ENCODE measurements at regions not wholly inside any gene's neighbourhood (a gene's known extent, or its start where the extent isn't known, plus 50 kb on each side); places are given as distances from the start of the nearest gene placed in this dataset.

- no peak for TF ChIP-seq ZNF184 (CRISPR knock-in tag; IDR thresholded peaks at IDR 0.05)
- TF ChIP-seq, protein P1, sequence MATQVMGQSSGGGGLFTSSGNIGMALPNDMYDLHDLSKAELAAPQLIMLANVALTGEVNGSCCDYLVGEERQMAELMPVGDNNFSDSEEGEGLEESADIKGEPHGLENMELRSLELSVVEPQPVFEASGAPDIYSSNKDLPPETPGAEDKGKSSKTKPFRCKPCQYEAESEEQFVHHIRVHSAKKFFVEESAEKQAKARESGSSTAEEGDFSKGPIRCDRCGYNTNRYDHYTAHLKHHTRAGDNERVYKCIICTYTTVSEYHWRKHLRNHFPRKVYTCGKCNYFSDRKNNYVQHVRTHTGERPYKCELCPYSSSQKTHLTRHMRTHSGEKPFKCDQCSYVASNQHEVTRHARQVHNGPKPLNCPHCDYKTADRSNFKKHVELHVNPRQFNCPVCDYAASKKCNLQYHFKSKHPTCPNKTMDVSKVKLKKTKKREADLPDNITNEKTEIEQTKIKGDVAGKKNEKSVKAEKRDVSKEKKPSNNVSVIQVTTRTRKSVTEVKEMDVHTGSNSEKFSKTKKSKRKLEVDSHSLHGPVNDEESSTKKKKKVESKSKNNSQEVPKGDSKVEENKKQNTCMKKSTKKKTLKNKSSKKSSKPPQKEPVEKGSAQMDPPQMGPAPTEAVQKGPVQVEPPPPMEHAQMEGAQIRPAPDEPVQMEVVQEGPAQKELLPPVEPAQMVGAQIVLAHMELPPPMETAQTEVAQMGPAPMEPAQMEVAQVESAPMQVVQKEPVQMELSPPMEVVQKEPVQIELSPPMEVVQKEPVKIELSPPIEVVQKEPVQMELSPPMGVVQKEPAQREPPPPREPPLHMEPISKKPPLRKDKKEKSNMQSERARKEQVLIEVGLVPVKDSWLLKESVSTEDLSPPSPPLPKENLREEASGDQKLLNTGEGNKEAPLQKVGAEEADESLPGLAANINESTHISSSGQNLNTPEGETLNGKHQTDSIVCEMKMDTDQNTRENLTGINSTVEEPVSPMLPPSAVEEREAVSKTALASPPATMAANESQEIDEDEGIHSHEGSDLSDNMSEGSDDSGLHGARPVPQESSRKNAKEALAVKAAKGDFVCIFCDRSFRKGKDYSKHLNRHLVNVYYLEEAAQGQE (IDR thresholded peaks at IDR 0.05; ENCODE audit: borderline replicate concordance), result no peak
- TF ChIP-seq, protein P1 (CRISPR knock-in tag; IDR thresholded peaks at IDR 0.05; ENCODE audit: low read depth), result no peak
- no peak for TF ChIP-seq CTCF (IDR thresholded peaks at IDR 0.05 in 2 of 3, conservative IDR thresholded peaks at IDR 0.05 in 1 of 3; ENCODE audit: insufficient read depth in 2 of 3, low read depth in 1 of 3, low read length in 3 of 3)
Measured at GRCh38 chr3:155236473-155236872, 57.0 kb downstream of the STRIT1 start.
